Suprapubic skin (tissue), 4 donors: ENCODE measurements at regions not wholly inside any gene's neighbourhood (a gene's known extent, or its start where the extent isn't known, plus 50 kb on each side); places are given as distances from the start of the nearest gene placed in this dataset.

ENCODE experiments used
- DNase-seq, 2 donors: peaks; one replicate each; pipeline ENCODE4 v3.0.0-alpha.2; 2019; ENCODE audit warnings: low spot score in 2 of 2
- H3K27ac ChIP-seq: fragments of 200-600 bp; sonication (generic); one replicate; pipeline ENCODE4 v1.5.1; 2019
- H3K27me3 ChIP-seq: fragments of 200-600 bp; sonication (generic); one replicate; pipeline ENCODE4 v1.5.1; 2019
- H3K36me3 ChIP-seq: fragments of 200-600 bp; sonication (generic); one replicate; pipeline ENCODE4 v1.5.1; 2019
- H3K4me1 ChIP-seq: fragments of 200-600 bp; sonication (generic); one replicate; pipeline ENCODE4 v1.5.1; 2019
- H3K4me3 ChIP-seq: fragments of 200-600 bp; sonication (generic); one replicate; pipeline ENCODE4 v1.5.1; 2019; ENCODE audit warnings: mild to moderate bottlenecking
- H3K9me3 ChIP-seq: fragments of 200-600 bp; sonication (generic); one replicate; pipeline ENCODE4 v1.5.1; 2019
- EP300 ChIP-seq: sonication (generic); formaldehyde crosslinking; IDR thresholded peaks from one replicate; pipeline ENCODE4 v1.6.1; 2017; ENCODE audit warnings: antibody characterized with exemption
- POLR2A ChIP-seq, 2 donors: fragments of 450-650 bp; IDR thresholded peaks; one replicate each; pipeline ENCODE4 v1.6.1; 2017; ENCODE audit warnings: antibody characterized with exemption in 2 of 2, mild to moderate bottlenecking in 2 of 2, moderate library complexity in 2 of 2
- POLR2AphosphoS5 ChIP-seq, 3 donors: sonication (generic); formaldehyde crosslinking; IDR thresholded peaks; one replicate each; pipeline ENCODE4 v1.6.1; 2017; ENCODE audit warnings: antibody characterized with exemption in 3 of 3
- WGBS: methylation state at CpG from one replicate; pipeline ENCODE4 v1.1.5; 2018; 5-methylcytosine and 5-hydroxymethylcytosine counted together
- TF ChIP-seq, protein P1 (sequence below), 2 donors: fragments of 200-600 bp in 1 of 2; fragments of 450-650 bp in 1 of 2; sonication (generic) in 1 of 2; IDR thresholded peaks; one replicate each; pipeline ENCODE4 v1.5.1; 2016 to 2019; ENCODE audit warnings: antibody characterized with exemption in 2 of 2, mild to moderate bottlenecking in 1 of 2, moderate library complexity in 1 of 2

DNA sequence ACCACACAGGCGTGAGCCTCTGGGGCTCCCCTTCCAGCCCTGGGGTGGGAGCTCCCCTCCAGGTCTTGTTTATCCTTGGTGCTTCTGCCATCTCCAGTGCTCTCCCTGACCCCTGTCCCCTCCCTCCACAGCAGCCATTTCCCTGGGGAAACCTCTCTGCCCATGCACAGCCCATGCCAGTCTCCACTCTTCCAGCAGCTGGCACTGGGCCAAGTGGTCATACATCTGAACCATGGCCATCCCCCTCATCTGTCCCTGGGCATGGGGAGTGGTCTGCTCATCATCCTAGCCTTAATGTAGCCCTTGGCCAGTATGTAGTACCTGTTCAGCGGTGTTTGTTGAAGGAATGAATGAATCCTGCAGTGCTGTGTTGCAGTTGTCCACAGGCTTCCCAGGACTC is 172.4 kb upstream of the ZNF32 start:
- no peak overlapping the region for H3K27ac ChIP-seq
- TF ChIP-seq POLR2A (IDR thresholded peaks at IDR 0.05) (no peak), POLR2AphosphoS5 (IDR thresholded peaks at IDR 0.05) (no peak), EP300 (no peak)
- TF ChIP-seq, protein P1, sequence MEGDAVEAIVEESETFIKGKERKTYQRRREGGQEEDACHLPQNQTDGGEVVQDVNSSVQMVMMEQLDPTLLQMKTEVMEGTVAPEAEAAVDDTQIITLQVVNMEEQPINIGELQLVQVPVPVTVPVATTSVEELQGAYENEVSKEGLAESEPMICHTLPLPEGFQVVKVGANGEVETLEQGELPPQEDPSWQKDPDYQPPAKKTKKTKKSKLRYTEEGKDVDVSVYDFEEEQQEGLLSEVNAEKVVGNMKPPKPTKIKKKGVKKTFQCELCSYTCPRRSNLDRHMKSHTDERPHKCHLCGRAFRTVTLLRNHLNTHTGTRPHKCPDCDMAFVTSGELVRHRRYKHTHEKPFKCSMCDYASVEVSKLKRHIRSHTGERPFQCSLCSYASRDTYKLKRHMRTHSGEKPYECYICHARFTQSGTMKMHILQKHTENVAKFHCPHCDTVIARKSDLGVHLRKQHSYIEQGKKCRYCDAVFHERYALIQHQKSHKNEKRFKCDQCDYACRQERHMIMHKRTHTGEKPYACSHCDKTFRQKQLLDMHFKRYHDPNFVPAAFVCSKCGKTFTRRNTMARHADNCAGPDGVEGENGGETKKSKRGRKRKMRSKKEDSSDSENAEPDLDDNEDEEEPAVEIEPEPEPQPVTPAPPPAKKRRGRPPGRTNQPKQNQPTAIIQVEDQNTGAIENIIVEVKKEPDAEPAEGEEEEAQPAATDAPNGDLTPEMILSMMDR (IDR thresholded peaks at IDR 0.05) = no peak
- H3K9me3 ChIP-seq = no peaks in the 10 kb centered on the region
- 97% methylated on average over 2 of the region's 2 CpGs for WGBS
- DNase-seq = no peak
- H3K27me3 ChIP-seq = no peaks in the 10 kb centered on the region
- no peak overlapping the region for H3K4me3 ChIP-seq
- no peaks in the 10 kb centered on the region for H3K36me3 ChIP-seq
- H3K4me1 ChIP-seq = peaks cover 5% of the 10 kb centered on the region

DNA sequence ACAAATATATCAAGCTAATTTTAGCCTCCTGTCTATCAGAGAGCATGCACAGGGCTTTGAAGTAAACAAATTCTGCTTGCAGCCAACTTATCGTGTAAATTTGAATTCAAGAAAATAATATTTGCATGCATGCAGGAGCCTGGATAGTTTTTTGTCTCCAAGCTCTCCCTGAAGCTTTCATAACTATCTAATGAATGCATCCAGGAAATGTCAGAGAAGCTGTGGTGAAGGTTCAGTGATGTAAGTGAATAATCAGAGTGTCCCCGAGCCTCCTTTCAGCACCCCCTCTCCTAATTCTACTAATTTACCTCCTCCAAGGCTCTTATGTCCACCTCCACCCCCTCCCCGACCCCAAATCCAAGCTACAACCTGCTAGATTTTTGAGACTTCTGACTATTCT is 172.0 kb upstream of the ZNF32 start:
- no peak overlapping the region for H3K27ac ChIP-seq
- DNase-seq = no peak
- H3K27me3 ChIP-seq = no peaks in the 10 kb centered on the region
- H3K4me1 ChIP-seq = peaks cover 5% of the 10 kb centered on the region
- H3K9me3 ChIP-seq = no peaks in the 10 kb centered on the region
- WGBS = 79% methylated on average over 3 of the region's 3 CpGs
- no peak for TF ChIP-seq POLR2A (IDR thresholded peaks at IDR 0.05)
- TF ChIP-seq POLR2AphosphoS5 (IDR thresholded peaks at IDR 0.05) = no peak
- TF ChIP-seq, protein P1 (IDR thresholded peaks at IDR 0.05) = no peak
- no peak for TF ChIP-seq EP300
- H3K36me3 ChIP-seq = no peaks in the 10 kb centered on the region
- H3K4me3 ChIP-seq = no peak overlapping the region

DNA sequence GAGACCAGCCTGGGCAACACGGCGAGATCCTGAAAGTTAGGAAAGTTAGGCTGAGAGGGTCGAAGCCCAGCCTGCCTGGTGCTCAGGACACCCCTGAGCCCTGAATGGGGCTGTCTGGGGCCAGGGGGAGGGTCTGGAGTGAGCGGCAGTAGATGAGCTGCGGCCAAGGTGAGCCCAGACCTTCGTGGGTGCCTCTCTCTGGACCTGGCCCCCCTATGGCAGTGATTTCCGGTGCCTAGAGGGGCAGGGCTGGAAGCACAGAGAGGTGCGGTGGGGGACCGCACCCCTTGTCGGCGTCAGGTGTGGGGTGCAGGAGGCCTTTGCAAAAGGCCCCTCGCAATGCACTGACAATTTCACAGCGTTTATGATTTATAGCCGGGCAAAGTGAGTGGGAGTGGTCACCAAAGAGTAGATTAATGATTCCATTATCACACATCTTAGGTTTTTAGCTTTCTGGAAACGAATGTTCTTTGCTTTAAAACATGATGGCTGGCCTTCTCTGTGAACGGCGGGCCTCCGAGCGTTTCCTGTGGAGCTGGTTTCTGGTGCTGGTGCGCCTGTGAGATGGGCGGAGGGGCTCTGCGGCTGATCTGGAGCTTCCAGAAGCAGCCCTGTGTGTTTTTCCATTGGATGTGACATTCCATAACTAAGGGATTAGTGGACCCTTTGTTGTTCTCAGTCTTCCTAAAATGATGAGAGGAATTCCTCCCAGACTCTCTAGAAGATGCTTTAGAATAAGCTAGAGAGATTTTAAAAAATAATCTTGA is 171.0 kb upstream of the ZNF32 start:
- Histone ChIP-seq H3K27me3 (no peaks in the 10 kb centered on the region), H3K27ac (no peak overlapping the region), H3K4me1 (peaks cover 5% of the 10 kb centered on the region), H3K36me3 (no peaks in the 10 kb centered on the region), H3K4me3 (no peak overlapping the region), H3K9me3 (no peaks in the 10 kb centered on the region)
- TF ChIP-seq POLR2A (IDR thresholded peaks at IDR 0.05) = no peak
- TF ChIP-seq, protein P1 (IDR thresholded peaks at IDR 0.05) = no peak
- no peak for TF ChIP-seq EP300
- TF ChIP-seq POLR2AphosphoS5 (IDR thresholded peaks at IDR 0.05) = no peak
- DNase-seq = no peak
- 86% methylated on average over 22 of the region's 22 CpGs for WGBS

DNA sequence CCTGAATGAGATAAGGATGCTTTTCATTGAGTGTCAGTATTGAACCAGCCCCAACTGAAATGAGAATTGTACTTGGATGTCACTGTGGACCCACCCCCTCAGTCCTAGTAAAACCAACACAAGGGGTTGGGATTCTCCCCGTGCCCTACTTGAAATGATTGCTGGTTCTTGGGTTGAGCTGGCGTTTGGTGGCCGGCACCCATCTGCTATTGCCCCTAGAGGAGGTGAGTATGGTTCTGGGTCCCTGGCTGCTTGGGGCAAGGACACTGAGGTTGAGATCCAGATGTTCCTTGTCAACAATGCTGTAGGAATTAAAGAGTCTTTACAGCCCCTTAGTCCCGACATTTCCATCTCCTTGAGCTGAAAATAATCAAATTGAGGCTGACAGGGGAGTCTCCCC is 170.0 kb upstream of the ZNF32 start:
- TF ChIP-seq, protein P1 (IDR thresholded peaks at IDR 0.05) = no peak
- TF ChIP-seq POLR2AphosphoS5 (IDR thresholded peaks at IDR 0.05) (no peak), EP300 (no peak), POLR2A (IDR thresholded peaks at IDR 0.05) (no peak)
- peaks cover 5% of the 10 kb centered on the region for H3K4me1 ChIP-seq
- no peak for DNase-seq
- WGBS = 82% methylated on average over 4 of the region's 4 CpGs
- H3K9me3 ChIP-seq = no peaks in the 10 kb centered on the region
- no peak overlapping the region for H3K27ac ChIP-seq
- no peak overlapping the region for H3K4me3 ChIP-seq
- H3K27me3 ChIP-seq = no peaks in the 10 kb centered on the region
- H3K36me3 ChIP-seq = no peaks in the 10 kb centered on the region

DNA sequence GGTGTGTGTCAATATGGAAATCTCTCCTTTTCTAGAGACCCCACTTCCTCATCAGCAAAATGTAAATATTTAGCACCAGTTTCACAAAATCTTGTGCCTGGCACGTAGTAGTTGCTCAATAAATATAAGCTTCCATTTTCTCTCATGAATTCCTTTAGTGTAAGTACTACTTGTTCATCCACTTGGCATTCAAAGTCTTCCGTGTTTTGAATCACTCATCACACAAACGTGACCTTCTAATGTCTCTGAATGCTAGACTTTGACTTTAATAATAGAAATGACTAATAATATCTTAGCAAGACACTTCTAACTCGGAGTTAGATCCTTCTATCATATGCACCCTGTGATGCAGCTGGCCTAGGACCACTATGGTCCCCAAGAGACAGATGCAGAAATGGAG is 168.7 kb upstream of the ZNF32 start:
- no peak overlapping the region for H3K27ac ChIP-seq
- H3K4me3 ChIP-seq = no peak overlapping the region
- H3K9me3 ChIP-seq = no peaks in the 10 kb centered on the region
- H3K4me1 ChIP-seq = no peaks in the 10 kb centered on the region
- no peaks in the 10 kb centered on the region for H3K27me3 ChIP-seq
- H3K36me3 ChIP-seq = no peaks in the 10 kb centered on the region
- 84% methylated on average over 4 of the region's 4 CpGs for WGBS
- no peak for DNase-seq
- TF ChIP-seq, protein P1 (IDR thresholded peaks at IDR 0.05) = no peak
- TF ChIP-seq POLR2A (IDR thresholded peaks at IDR 0.05) (no peak), POLR2AphosphoS5 (IDR thresholded peaks at IDR 0.05) (no peak), EP300 (no peak)
